Lung (tissue), 11 donors: ENCODE measurements at regions not wholly inside any gene's neighbourhood (a gene's known extent, or its start where the extent isn't known, plus 50 kb on each side); places are given as distances from the start of the nearest gene placed in this dataset.

Experiments
- ATAC-seq: fragments of 200-7000 bp; cut with Tn5 transposase; one replicate; pipeline ENCODE4 v1.9.1; 2020; ENCODE audit warnings: moderate number of reproducible peaks; ENCODE audit not compliant: insufficient read depth, low FRiP score
- DNase-seq, 3 donors: peaks; one replicate each; pipeline ENCODE4 v3.0.0-alpha.2; 2013 to 2017
- H3K27ac ChIP-seq, 2 donors: one replicate each; pipeline ENCODE4 v1.5.1; 2013; ENCODE audit warnings: mild to moderate bottlenecking in 2 of 2, moderate library complexity in 2 of 2, control low read depth in 1 of 2, inconsistent platforms in 1 of 2, low read depth in 1 of 2, low read length in 1 of 2
- H3K27me3 ChIP-seq, 3 donors: one replicate each; pipeline ENCODE4 v1.5.1; 2013; ENCODE audit warnings: low read length in 2 of 3; ENCODE audit not compliant: control insufficient read depth in 3 of 3, insufficient read depth in 3 of 3
- H3K36me3 ChIP-seq, 4 donors: one replicate each; pipeline ENCODE4 v1.5.1; 2013; ENCODE audit warnings: low read length in 4 of 4, mild to moderate bottlenecking in 1 of 4, moderate library complexity in 1 of 4; ENCODE audit not compliant: control insufficient read depth in 4 of 4, insufficient read depth in 4 of 4
- H3K4me1 ChIP-seq, 5 donors: one replicate each; pipeline ENCODE4 v1.5.1; 2013; ENCODE audit warnings: low read length in 5 of 5, mild to moderate bottlenecking in 2 of 5, moderate library complexity in 1 of 5; ENCODE audit not compliant: control insufficient read depth in 5 of 5, insufficient read depth in 5 of 5
- H3K4me3 ChIP-seq: one replicate; pipeline ENCODE4 v1.5.1; 2013; ENCODE audit warnings: mild to moderate bottlenecking, control low read depth, moderate library complexity
- H3K9ac ChIP-seq, 2 donors: one replicate each; pipeline ENCODE4 v1.5.1; 2013; ENCODE audit warnings: low read length in 2 of 2, control low read depth in 1 of 2; ENCODE audit not compliant: insufficient read depth in 1 of 2
- H3K9me3 ChIP-seq, 4 donors: one replicate each; pipeline ENCODE4 v1.5.1; 2013; ENCODE audit warnings: low read length in 3 of 4, mild to moderate bottlenecking in 1 of 4, moderate library complexity in 1 of 4; ENCODE audit not compliant: control insufficient read depth in 4 of 4, insufficient read depth in 3 of 4
- CTCF ChIP-seq: IDR thresholded peaks from 2 replicates; pipeline ENCODE4 v1.5.1; 2012; ENCODE audit warnings: mild to moderate bottlenecking; ENCODE audit errors: control extremely low read depth, extremely low read depth
- WGBS, 2 donors: extraction: QIAGEN DNeasy Blood & Tissue Kit; methylation state at CpG; one replicate each; pipeline ENCODE4 v1.1.7; 2013; 5-methylcytosine and 5-hydroxymethylcytosine counted together
- donor health status: control.
- donor health status: control.
- donor health status: Bipolar disorder and iron deficiency.
- donor health status: healthy.
- donor health status: DM: yes; HTN: yes; CAD: no.

- TF ChIP-seq CTCF, result no peak
- peaks cover 0 to 23% (median 3%) of the 10 kb centered on the region in 3 donors for H3K27me3 ChIP-seq
- H3K4me3 ChIP-seq, result no peak overlapping the region
- H3K27ac ChIP-seq, result no peak overlapping the region
- H3K9ac ChIP-seq, result no peak overlapping the region
- no peaks in the 10 kb centered on the region for H3K9me3 ChIP-seq
- no peak for DNase-seq
- H3K4me1 ChIP-seq, result peaks cover 0 to 9% (median 0%) of the 10 kb centered on the region in 5 donors
- 86 to 91% methylated on average over 16 of the region's 16 CpGs for WGBS, 2 donors
- no peak for ATAC-seq
- H3K36me3 ChIP-seq, result no peaks in the 10 kb centered on the region
Measured at GRCh38 chr22:48342016-48342415, 1485.7 kb downstream of the BRD1 start.

GRCh38 chr22:48340727-48341709 is 1486.7 kb downstream of the BRD1 start:
- peaks cover 0 to 19% (median 3%) of the 10 kb centered on the region in 3 donors for H3K27me3 ChIP-seq
- H3K9me3 ChIP-seq, result no peaks in the 10 kb centered on the region
- 37 to 40% methylated on average over 27 to 29 of the region's 29 CpGs for WGBS, 2 donors
- H3K4me1 ChIP-seq, result peaks cover 0 to 9% (median 0%) of the 10 kb centered on the region in 5 donors
- no peak overlapping the region for H3K4me3 ChIP-seq
- no peak overlapping the region for H3K9ac ChIP-seq
- no peak overlapping the region for H3K27ac ChIP-seq
- no peak for TF ChIP-seq CTCF
- ATAC-seq (no peak), DNase-seq (peak; percentile 47 to 68 (median 52))
- no peaks in the 10 kb centered on the region for H3K36me3 ChIP-seq

GRCh38 chr22:48340191-48340590 is 1487.5 kb downstream of the BRD1 start:
- no peaks in the 10 kb centered on the region for H3K36me3 ChIP-seq
- 85 to 89% methylated on average over 10 of the region's 10 CpGs for WGBS, 2 donors
- no peak overlapping the region for H3K9ac ChIP-seq
- DNase-seq (no peak), ATAC-seq (no peak)
- H3K27me3 ChIP-seq, result peaks cover 0 to 19% (median 3%) of the 10 kb centered on the region in 3 donors
- no peak overlapping the region for H3K27ac ChIP-seq
- no peaks in the 10 kb centered on the region for H3K9me3 ChIP-seq
- H3K4me3 ChIP-seq, result no peak overlapping the region
- H3K4me1 ChIP-seq, result peaks cover 0 to 9% (median 0%) of the 10 kb centered on the region in 5 donors
- no peak for TF ChIP-seq CTCF
